ENCODE measurements at regions not wholly inside any gene's neighbourhood (a gene's known extent, or its start where the extent isn't known, plus 50 kb on each side); places are given as distances from the start of the nearest gene placed in this dataset.

DNA sequence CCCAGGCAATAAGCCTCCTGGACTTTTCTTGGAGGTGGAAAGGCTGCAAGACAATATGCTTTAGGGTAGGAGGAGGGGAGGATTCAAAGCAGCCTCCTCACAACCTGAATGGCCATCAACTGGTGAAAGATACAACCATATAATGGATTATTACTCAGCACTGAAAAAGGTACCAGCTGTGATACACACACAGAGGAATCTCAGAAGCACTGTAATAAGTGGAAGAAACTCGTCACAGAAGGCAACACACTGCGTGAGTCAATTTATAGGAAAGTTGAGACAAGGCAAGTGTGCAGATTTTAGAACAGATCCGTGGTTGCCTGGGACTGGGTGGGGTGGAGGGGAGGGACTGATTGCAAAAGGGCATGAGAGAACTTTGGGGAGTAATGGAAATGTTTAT is 64.9 kb upstream of the ZBTB40 start:
- Mint-ChIP-seq H3K36me3 (ENCODE audit: insufficient read depth, unreplicated experiment) (no peaks in the 10 kb centered on the region), H3K9me3 (ENCODE audit: low read depth, unreplicated experiment) (no peaks in the 10 kb centered on the region), H3K4me1 (ENCODE audit: low read depth, unreplicated experiment) (peaks cover 21% of the 10 kb centered on the region), H3K27me3 (ENCODE audit: unreplicated experiment) (peaks cover 59% of the 10 kb centered on the region), H3K4me3 (ENCODE audit: low read depth, unreplicated experiment) (no peak overlapping the region), H3K27ac (ENCODE audit: unreplicated experiment) (no peak overlapping the region)
- intact Hi-C loops (cut with micrococcal nuclease; ENCODE audit: unreplicated experiment), result no loop called here
- CTCF ChIA-PET, result no interaction called here
- BruUV-seq (replicated peaks), result no TSS peak
- no peak for DNase-seq
- TF ChIP-seq, protein P1, sequence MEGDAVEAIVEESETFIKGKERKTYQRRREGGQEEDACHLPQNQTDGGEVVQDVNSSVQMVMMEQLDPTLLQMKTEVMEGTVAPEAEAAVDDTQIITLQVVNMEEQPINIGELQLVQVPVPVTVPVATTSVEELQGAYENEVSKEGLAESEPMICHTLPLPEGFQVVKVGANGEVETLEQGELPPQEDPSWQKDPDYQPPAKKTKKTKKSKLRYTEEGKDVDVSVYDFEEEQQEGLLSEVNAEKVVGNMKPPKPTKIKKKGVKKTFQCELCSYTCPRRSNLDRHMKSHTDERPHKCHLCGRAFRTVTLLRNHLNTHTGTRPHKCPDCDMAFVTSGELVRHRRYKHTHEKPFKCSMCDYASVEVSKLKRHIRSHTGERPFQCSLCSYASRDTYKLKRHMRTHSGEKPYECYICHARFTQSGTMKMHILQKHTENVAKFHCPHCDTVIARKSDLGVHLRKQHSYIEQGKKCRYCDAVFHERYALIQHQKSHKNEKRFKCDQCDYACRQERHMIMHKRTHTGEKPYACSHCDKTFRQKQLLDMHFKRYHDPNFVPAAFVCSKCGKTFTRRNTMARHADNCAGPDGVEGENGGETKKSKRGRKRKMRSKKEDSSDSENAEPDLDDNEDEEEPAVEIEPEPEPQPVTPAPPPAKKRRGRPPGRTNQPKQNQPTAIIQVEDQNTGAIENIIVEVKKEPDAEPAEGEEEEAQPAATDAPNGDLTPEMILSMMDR (IDR thresholded peaks at IDR 0.05; ENCODE audit: unreplicated experiment), result no peak

DNA sequence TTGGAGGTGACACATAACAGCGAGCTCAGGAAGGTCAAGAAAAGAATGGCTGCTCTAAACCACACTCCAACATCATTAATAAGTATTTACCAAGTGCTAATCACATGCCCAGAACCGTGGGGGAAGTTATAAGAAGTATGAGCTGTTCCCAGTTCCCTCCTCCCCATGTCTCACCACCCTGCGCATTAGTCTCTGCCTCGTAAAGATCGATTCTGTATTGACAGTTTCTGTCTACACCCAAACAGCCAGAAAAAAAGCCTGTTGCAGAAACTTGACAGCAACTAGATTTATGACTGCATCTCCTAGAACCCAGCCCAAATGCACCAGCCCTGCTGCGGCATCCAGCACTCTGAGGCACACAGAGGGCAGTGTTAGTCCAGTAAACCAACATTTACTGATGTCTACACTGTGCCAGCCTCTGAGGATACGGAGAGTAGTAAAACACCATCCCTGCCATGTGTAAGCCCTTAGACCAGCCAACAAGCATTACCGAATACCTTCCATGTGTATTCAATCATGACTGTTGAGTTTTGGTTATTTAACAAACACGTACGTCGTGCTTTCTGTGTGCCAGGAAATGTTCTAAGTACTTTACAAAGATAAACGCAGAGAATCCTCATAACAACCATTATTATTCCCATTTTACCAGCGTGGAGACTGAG is 63.6 kb upstream of the ZBTB40 start:
- no peaks in the 10 kb centered on the region for H3K9me3 Mint-ChIP-seq (ENCODE audit: low read depth, unreplicated experiment)
- no peaks in the 10 kb centered on the region for H3K36me3 Mint-ChIP-seq (ENCODE audit: insufficient read depth, unreplicated experiment)
- H3K4me3 Mint-ChIP-seq (ENCODE audit: low read depth, unreplicated experiment), result no peak overlapping the region
- intact Hi-C loops (cut with micrococcal nuclease; ENCODE audit: unreplicated experiment), result no loop called here
- TF ChIP-seq, protein P1 (IDR thresholded peaks at IDR 0.05; ENCODE audit: unreplicated experiment), result no peak
- BruUV-seq (replicated peaks), result no TSS peak
- no peak for DNase-seq
- CTCF ChIA-PET, result no interaction called here
- peaks cover 62% of the 10 kb centered on the region for H3K27me3 Mint-ChIP-seq (ENCODE audit: unreplicated experiment)
- no peak overlapping the region for H3K27ac Mint-ChIP-seq (ENCODE audit: unreplicated experiment)
- H3K4me1 Mint-ChIP-seq (ENCODE audit: low read depth, unreplicated experiment), result peaks cover 21% of the 10 kb centered on the region

DNA sequence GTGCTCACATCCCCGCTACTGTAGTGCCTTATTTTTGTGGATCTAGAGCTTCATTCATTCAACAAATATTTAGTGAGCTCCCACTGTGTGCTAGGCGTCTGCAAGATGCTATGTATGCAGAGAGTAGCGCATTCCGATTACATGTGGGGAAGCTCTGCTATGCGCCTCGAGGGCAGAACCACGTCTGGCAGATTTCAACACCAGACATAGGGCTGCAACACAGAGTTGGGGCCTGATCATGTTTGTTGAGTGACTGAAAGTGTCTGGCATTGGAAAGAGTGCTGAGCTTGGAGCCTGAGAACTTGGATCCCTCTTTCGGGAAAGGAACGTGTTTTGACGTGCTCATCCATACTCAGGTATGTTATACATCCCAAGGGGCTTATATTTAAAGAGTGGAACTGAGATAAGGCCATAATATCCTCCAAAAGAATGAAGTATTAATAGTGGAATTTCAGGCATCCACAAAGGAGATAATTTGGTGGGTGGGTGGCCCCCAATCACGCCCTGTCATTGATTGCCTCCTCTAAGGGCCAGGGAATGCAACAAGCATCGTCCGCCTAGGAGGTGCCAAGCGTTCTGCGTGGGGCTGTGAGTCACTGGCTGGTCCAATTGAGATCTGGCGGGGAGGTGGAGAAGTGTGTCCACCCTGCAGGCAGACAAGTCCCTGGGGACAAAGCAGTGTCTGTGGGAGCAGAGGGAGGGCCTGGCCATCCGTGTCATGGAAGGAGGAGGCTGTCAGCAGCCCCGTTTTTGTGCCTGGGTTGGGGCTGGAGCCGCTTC is 62.8 kb upstream of the ZBTB40 start:
- BruUV-seq (replicated peaks), result no TSS peak
- DNase-seq, result no peak
- TF ChIP-seq, protein P1 (IDR thresholded peaks at IDR 0.05; ENCODE audit: unreplicated experiment), result no peak

DNA sequence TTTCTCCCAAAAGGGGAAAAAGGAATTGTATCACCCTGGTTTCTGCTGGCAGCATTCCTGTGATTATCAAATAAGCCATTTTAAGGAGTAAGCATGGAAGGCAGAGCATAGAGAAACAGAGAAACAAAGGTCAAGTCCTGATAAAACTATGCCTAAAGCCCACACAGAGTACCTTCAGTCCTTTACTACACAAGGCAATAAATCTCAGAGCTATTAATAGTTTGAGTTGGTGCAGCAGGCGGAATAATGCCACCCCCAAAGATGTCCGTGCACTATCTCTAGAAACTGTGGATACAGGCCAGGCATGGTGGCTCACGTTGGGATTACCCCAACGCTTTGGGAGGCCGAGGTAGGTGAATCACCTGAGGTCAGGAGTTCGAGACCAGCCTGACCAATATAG is 58.1 kb upstream of the ZBTB40 start:
- Mint-ChIP-seq H3K27ac (ENCODE audit: unreplicated experiment) (no peak overlapping the region), H3K27me3 (ENCODE audit: unreplicated experiment) (peaks cover 66% of the 10 kb centered on the region), H3K36me3 (ENCODE audit: insufficient read depth, unreplicated experiment) (no peaks in the 10 kb centered on the region), H3K9me3 (ENCODE audit: low read depth, unreplicated experiment) (no peaks in the 10 kb centered on the region), H3K4me1 (ENCODE audit: low read depth, unreplicated experiment) (peaks cover 6% of the 10 kb centered on the region), H3K4me3 (ENCODE audit: low read depth, unreplicated experiment) (no peak overlapping the region)
- DNase-seq, result no peak
- intact Hi-C loops (cut with micrococcal nuclease; ENCODE audit: unreplicated experiment), result no loop called here
- BruUV-seq (replicated peaks), result no TSS peak
- CTCF ChIA-PET, result no interaction called here
- TF ChIP-seq, protein P1 (IDR thresholded peaks at IDR 0.05; ENCODE audit: unreplicated experiment), result no peak

More for the DNA sequence above, 62.8 kb upstream of the ZBTB40 start:
- Mint-ChIP-seq H3K9me3 (ENCODE audit: low read depth, unreplicated experiment) (no peaks in the 10 kb centered on the region), H3K27me3 (ENCODE audit: unreplicated experiment) (peaks cover 62% of the 10 kb centered on the region), H3K4me1 (ENCODE audit: low read depth, unreplicated experiment) (peaks cover 21% of the 10 kb centered on the region), H3K36me3 (ENCODE audit: insufficient read depth, unreplicated experiment) (no peaks in the 10 kb centered on the region), H3K4me3 (ENCODE audit: low read depth, unreplicated experiment) (no peak overlapping the region), H3K27ac (ENCODE audit: unreplicated experiment) (no peak overlapping the region)
- intact Hi-C loops (cut with micrococcal nuclease; ENCODE audit: unreplicated experiment), result no loop called here
- CTCF ChIA-PET, result interaction anchor here (0.7 kb wide), 1 partner anchor 68 kb away, joined by 3 read pairs; no protein-coding TSS in a partner anchor
